CD4-positive, alpha-beta memory T cell (primary cell): ENCODE measurements at regions not wholly inside any gene's neighbourhood (a gene's known extent, or its start where the extent isn't known, plus 50 kb on each side); places are given as distances from the start of the nearest gene placed in this dataset.

Experiments used
- CTCF ChIA-PET: fragments of 350-600 bp; sonication (Branson Sonifier 250); formaldehyde crosslinking; loops from one replicate; lab custom pipeline; 2021; ENCODE audit warnings: inconsistent platforms; ENCODE audit not compliant: partially characterized antibody; lab: Charles Lee
- POLR2A ChIA-PET: fragments of 350-600 bp; sonication (Branson Sonifier 250); formaldehyde crosslinking; loops from one replicate; lab custom pipeline; 2021; ENCODE audit not compliant: partially characterized antibody; lab: Charles Lee
- DNase-seq, 5 donors: peaks; one replicate each; pipeline versions ENCODE4 v3.0.0 to v3.0.0-alpha.2; 2020 to 2022; ENCODE audit warnings: mixed read lengths in 1 of 5
- H3K27ac ChIP-seq: one replicate; pipeline ENCODE4 v1.7.0; 2013; ENCODE audit warnings: low read depth, low read length
- H3K27me3 ChIP-seq: 2 replicates; pipeline ENCODE4 v1.7.0; 2013; ENCODE audit warnings: mild to moderate bottlenecking, low read length, moderate library complexity; ENCODE audit not compliant: insufficient read depth
- H3K36me3 ChIP-seq: 2 replicates; pipeline ENCODE4 v1.7.0; 2013; ENCODE audit warnings: mild to moderate bottlenecking, low read length, moderate library complexity; ENCODE audit not compliant: insufficient read depth
- H3K4me1 ChIP-seq: 2 replicates; pipeline ENCODE4 v1.7.0; 2013; ENCODE audit warnings: mild to moderate bottlenecking, low read length, moderate library complexity; ENCODE audit not compliant: insufficient read depth
- H3K4me3 ChIP-seq, 2 donors: one replicate each; pipeline ENCODE4 v1.7.0; 2013; ENCODE audit warnings: low read length in 2 of 2, mild to moderate bottlenecking in 1 of 2
- H3K9me3 ChIP-seq, 2 donors: one replicate each; pipeline ENCODE4 v1.7.0; 2013; ENCODE audit warnings: low read length in 2 of 2, control low read depth in 1 of 2; ENCODE audit not compliant: control insufficient read depth in 1 of 2
- H3K27ac Mint-ChIP-seq, 7 donors: one replicate each; pipeline ENCODE4 v1.8.0; 2020 to 2021; ENCODE audit warnings: mixed read lengths in 7 of 7, mild to moderate bottlenecking in 6 of 7, inconsistent platforms in 3 of 7, moderate library complexity in 3 of 7
- H3K27me3 Mint-ChIP-seq, 2 donors: one replicate each; pipeline ENCODE4 v1.8.0; 2020 to 2021; ENCODE audit warnings: mixed read lengths in 2 of 2
- H3K36me3 Mint-ChIP-seq, 2 donors: one replicate each; pipeline ENCODE4 v1.8.0; 2020 to 2021; ENCODE audit warnings: mixed read lengths in 2 of 2, inconsistent platforms in 1 of 2, mild to moderate bottlenecking in 1 of 2
- H3K4me1 Mint-ChIP-seq, 4 donors: one replicate each; pipeline ENCODE4 v1.8.0; 2020 to 2021; ENCODE audit warnings: mixed read lengths in 4 of 4, mild to moderate bottlenecking in 1 of 4
- H3K4me3 Mint-ChIP-seq, 8 donors: one replicate each; pipeline ENCODE4 v1.8.0; 2020 to 2021; ENCODE audit warnings: mixed read lengths in 8 of 8, mild to moderate bottlenecking in 7 of 8, moderate library complexity in 6 of 8, inconsistent platforms in 3 of 8
- H3K9me3 Mint-ChIP-seq, 8 donors: one replicate each; pipeline ENCODE4 v1.8.0; 2020 to 2021; ENCODE audit warnings: mixed read lengths in 8 of 8, mild to moderate bottlenecking in 5 of 8, inconsistent platforms in 3 of 8, moderate library complexity in 1 of 8
- intact Hi-C: fragments of 100-400 bp; cut with micrococcal nuclease; formaldehyde crosslinking; loops from one replicate; pipeline ENCODE4 v1.15.1; 2023

DNA sequence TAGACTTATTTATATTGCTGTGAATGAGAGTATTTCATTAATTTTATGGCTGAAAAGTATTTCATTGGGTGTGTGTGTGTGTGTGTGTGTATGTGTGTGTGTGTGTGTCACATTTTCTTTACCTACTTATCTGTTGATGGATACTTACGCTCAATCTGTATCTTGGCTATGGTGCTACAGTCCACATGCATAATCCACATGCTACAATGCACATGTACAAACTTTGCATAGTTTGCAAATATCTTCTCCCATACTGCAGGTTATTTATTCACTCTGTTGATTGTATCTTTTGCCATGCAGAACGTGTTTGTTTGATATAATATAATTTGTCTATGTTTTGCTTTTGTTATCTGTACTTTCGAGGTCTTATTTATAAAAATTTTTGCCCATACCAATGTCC is 167.8 kb downstream of the RAB28 start:
- H3K36me3 Mint-ChIP-seq = no peaks in the 10 kb centered on the region
- Histone ChIP-seq H3K4me1 (no peaks in the 10 kb centered on the region), H3K9me3 (no peaks in the 10 kb centered on the region), H3K27ac (no peak overlapping the region), H3K4me3 (no peak overlapping the region), H3K27me3 (no peaks in the 10 kb centered on the region), H3K36me3 (no peaks in the 10 kb centered on the region)
- peaks cover 0 to 7% (median 2%) of the 10 kb centered on the region in 8 donors for H3K9me3 Mint-ChIP-seq
- intact Hi-C loops = no loop called here
- no peaks in the 10 kb centered on the region for H3K27me3 Mint-ChIP-seq
- no peak for DNase-seq
- ChIA-PET CTCF (no interaction called here), POLR2A (no interaction called here)
- H3K4me3 Mint-ChIP-seq = no peak overlapping the region
- H3K4me1 Mint-ChIP-seq = peaks cover 0 to 2% (median 0%) of the 10 kb centered on the region in 4 donors
- no peak overlapping the region for H3K27ac Mint-ChIP-seq

DNA sequence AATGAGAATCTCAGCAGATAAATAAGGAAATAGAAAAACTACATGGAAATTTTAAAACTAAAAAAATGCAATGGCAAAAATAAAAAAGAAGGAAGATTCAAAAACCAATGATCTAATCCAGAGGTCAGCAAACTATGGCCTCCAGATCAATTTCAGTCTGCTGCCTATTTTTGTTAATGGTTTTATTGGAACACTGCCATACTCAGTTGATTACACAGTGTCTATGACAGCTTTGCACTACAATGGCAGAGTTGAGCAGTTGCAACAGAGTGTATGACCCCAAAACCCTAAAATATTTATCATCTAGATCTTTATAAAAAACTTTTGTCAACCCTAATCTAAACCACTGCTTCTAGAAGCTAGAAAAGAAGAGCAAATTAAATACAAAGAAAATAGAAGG is 170.3 kb downstream of the RAB28 start:
- Histone ChIP-seq H3K36me3 (no peaks in the 10 kb centered on the region), H3K4me1 (no peaks in the 10 kb centered on the region), H3K27ac (no peak overlapping the region), H3K9me3 (no peaks in the 10 kb centered on the region), H3K27me3 (no peaks in the 10 kb centered on the region), H3K4me3 (no peak overlapping the region)
- Mint-ChIP-seq H3K4me3 (no peak overlapping the region), H3K4me1 (peaks cover 0 to 2% (median 0%) of the 10 kb centered on the region in 4 donors), H3K27ac (no peak overlapping the region), H3K27me3 (no peaks in the 10 kb centered on the region), H3K9me3 (peaks cover 0 to 3% (median 0%) of the 10 kb centered on the region in 8 donors), H3K36me3 (peaks cover 0 to 7% of the 10 kb centered on the region in 2 donors)
- DNase-seq = no peak
- ChIA-PET CTCF (no interaction called here), POLR2A (no interaction called here)
- intact Hi-C loops = no loop called here

GRCh38 chr4:13312264-13312663 is 171.9 kb downstream of the RAB28 start:
- intact Hi-C loops = no loop called here

GRCh38 chr4:13309751-13310150 is 174.4 kb downstream of the RAB28 start:
- Mint-ChIP-seq H3K36me3 (peaks cover 2 to 20% of the 10 kb centered on the region in 2 donors), H3K9me3 (peaks cover 0 to 8% (median 1%) of the 10 kb centered on the region in 8 donors), H3K4me3 (no peak overlapping the region), H3K27me3 (no peaks in the 10 kb centered on the region), H3K4me1 (peaks cover 0 to 2% (median 0%) of the 10 kb centered on the region in 4 donors), H3K27ac (no peak overlapping the region)
- POLR2A ChIA-PET = no interaction called here
- CTCF ChIA-PET = no interaction called here
- H3K9me3 ChIP-seq = no peaks in the 10 kb centered on the region
- H3K4me3 ChIP-seq = no peak overlapping the region
- intact Hi-C loops = no loop called here
- H3K27me3 ChIP-seq = no peaks in the 10 kb centered on the region
- DNase-seq = no peak
- no peak overlapping the region for H3K27ac ChIP-seq
- H3K4me1 ChIP-seq = no peaks in the 10 kb centered on the region
- no peaks in the 10 kb centered on the region for H3K36me3 ChIP-seq

More at GRCh38 chr4:13312264-13312663, 171.9 kb downstream of the RAB28 start:
- Mint-ChIP-seq H3K9me3 (peaks cover 0 to 3% (median under 1%) of the 10 kb centered on the region in 8 donors), H3K4me3 (no peak overlapping the region), H3K27ac (no peak overlapping the region), H3K4me1 (peaks cover 0 to 2% (median 0%) of the 10 kb centered on the region in 4 donors), H3K27me3 (no peaks in the 10 kb centered on the region), H3K36me3 (peaks cover 0 to 7% of the 10 kb centered on the region in 2 donors)
- no peaks in the 10 kb centered on the region for H3K9me3 ChIP-seq
- POLR2A ChIA-PET = no interaction called here
- no peaks in the 10 kb centered on the region for H3K27me3 ChIP-seq
- no peaks in the 10 kb centered on the region for H3K4me1 ChIP-seq
- CTCF ChIA-PET = no interaction called here
- H3K27ac ChIP-seq = no peak overlapping the region
- H3K36me3 ChIP-seq = no peaks in the 10 kb centered on the region
- no peak overlapping the region for H3K4me3 ChIP-seq
- no peak for DNase-seq

- H3K4me3 ChIP-seq = no peak overlapping the region
- Mint-ChIP-seq H3K4me1 (no peaks in the 10 kb centered on the region), H3K9me3 (peaks cover 0 to 25% (median 6%) of the 10 kb centered on the region in 8 donors), H3K27me3 (no peaks in the 10 kb centered on the region), H3K36me3 (peaks cover 12 to 36% of the 10 kb centered on the region in 2 donors), H3K4me3 (no peak overlapping the region), H3K27ac (no peak overlapping the region)
- no peaks in the 10 kb centered on the region for H3K36me3 ChIP-seq
- H3K9me3 ChIP-seq = no peaks in the 10 kb centered on the region
- ChIA-PET CTCF (no interaction called here), POLR2A (no interaction called here)
- no peaks in the 10 kb centered on the region for H3K27me3 ChIP-seq
- intact Hi-C loops = no loop called here
- DNase-seq = no peak
- H3K4me1 ChIP-seq = no peaks in the 10 kb centered on the region
- no peak overlapping the region for H3K27ac ChIP-seq
Observed at GRCh38 chr4:13306356-13306755, 177.8 kb downstream of the RAB28 start.

DNA sequence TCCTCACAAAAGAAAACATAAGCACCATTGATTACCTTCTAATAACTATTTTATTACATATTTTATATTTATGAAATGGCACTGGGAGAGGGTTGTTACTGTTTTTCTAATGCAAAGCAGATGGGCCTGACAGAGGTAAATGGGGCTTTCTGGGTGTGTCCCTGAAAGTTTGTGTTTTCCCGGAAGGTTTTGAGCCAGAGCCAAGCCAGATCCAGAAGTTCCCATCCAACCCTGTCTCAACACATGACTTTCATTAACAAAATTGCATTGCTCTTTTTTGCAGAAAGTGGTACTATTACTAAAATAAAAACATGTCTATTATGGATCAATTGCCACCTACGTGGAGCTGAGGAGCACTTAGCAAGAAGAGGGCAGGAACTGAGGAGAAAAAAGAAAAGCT is 181.3 kb downstream of the RAB28 start:
- Mint-ChIP-seq H3K27me3 (no peaks in the 10 kb centered on the region), H3K36me3 (peaks cover 34 to 59% of the 10 kb centered on the region in 2 donors), H3K4me3 (no peak overlapping the region), H3K27ac (no peak overlapping the region), H3K9me3 (peaks cover 0 to 47% (median 37%) of the 10 kb centered on the region in 8 donors), H3K4me1 (peaks cover 0 to 1% (median 0%) of the 10 kb centered on the region in 4 donors)
- no peaks in the 10 kb centered on the region for H3K9me3 ChIP-seq
- POLR2A ChIA-PET = no interaction called here
- H3K4me1 ChIP-seq = no peaks in the 10 kb centered on the region
- H3K36me3 ChIP-seq = no peaks in the 10 kb centered on the region
- H3K4me3 ChIP-seq = no peak overlapping the region
- no peak for DNase-seq
- no peak overlapping the region for H3K27ac ChIP-seq
- CTCF ChIA-PET = no interaction called here
- H3K27me3 ChIP-seq = no peaks in the 10 kb centered on the region
- intact Hi-C loops = no loop called here

GRCh38 chr4:13299343-13299742 is 184.8 kb downstream of the RAB28 start:
- DNase-seq = no peak
- CTCF ChIA-PET = no interaction called here
- intact Hi-C loops = no loop called here
- Histone ChIP-seq H3K27me3 (no peaks in the 10 kb centered on the region), H3K4me3 (no peak overlapping the region), H3K4me1 (no peaks in the 10 kb centered on the region), H3K27ac (no peak overlapping the region), H3K36me3 (no peaks in the 10 kb centered on the region), H3K9me3 (peaks cover 0 to 4% of the 10 kb centered on the region in 2 donors)
- Mint-ChIP-seq H3K9me3 (peaks cover 0 to 52% (median 49%) of the 10 kb centered on the region in 8 donors), H3K27ac (no peak overlapping the region), H3K4me3 (no peak overlapping the region), H3K27me3 (no peaks in the 10 kb centered on the region), H3K36me3 (peaks cover 35 to 63% of the 10 kb centered on the region in 2 donors), H3K4me1 (peaks cover 0 to 1% (median 0%) of the 10 kb centered on the region in 4 donors)
- POLR2A ChIA-PET = no interaction called here

GRCh38 chr4:13298655-13299054 is 185.5 kb downstream of the RAB28 start:
- Histone ChIP-seq H3K4me3 (no peak overlapping the region), H3K27me3 (no peaks in the 10 kb centered on the region), H3K4me1 (no peaks in the 10 kb centered on the region), H3K9me3 (peaks cover 0 to 4% of the 10 kb centered on the region in 2 donors), H3K27ac (no peak overlapping the region), H3K36me3 (no peaks in the 10 kb centered on the region)
- Mint-ChIP-seq H3K36me3 (peaks cover 35 to 67% of the 10 kb centered on the region in 2 donors), H3K4me3 (no peak overlapping the region), H3K4me1 (peaks cover 0 to 1% (median 0%) of the 10 kb centered on the region in 4 donors), H3K27ac (no peak overlapping the region), H3K27me3 (no peaks in the 10 kb centered on the region), H3K9me3 (peaks cover 0 to 53% (median 49%) of the 10 kb centered on the region in 8 donors)
- DNase-seq = no peak
- CTCF ChIA-PET = no interaction called here
- intact Hi-C loops = no loop called here
- POLR2A ChIA-PET = no interaction called here
